ENCODE measurements at regions not wholly inside any gene's neighbourhood (a gene's known extent, or its start where the extent isn't known, plus 50 kb on each side); places are given as distances from the start of the nearest gene placed in this dataset.

DNA sequence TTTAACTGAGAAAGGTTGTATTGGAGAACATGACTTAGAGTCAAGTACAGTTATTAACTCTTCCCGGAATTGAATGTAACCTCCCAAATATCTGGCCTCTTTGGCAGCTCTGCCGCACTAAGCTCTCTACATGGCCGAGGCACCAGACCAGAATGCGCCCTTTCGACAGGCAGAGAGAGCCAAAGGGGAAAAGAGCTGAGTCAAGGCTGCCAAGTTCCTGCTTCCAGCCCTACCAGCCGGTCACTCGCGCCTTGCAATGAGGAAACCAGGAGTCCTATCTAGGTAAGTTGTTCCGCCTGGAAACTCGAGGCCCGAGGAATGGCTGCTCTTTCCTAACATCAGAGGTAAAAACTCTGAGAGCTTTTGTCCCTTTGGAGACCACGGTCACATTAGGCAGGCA is 172.2 kb downstream of the BRMS1L start:
- Histone ChIP-seq H3K4me3 (no peak overlapping the region), H3K27ac (replicated peaks in 1 of 4) (no peak overlapping the region), H3K36me3 (no peaks in the 10 kb centered on the region), H3K9me3 (no peaks in the 10 kb centered on the region), H3K4me1 (no peaks in the 10 kb centered on the region), H3K27me3 (peaks cover 0 to 6% (median 0%) of the 10 kb centered on the region in 4 donors)
- DNase-seq (ENCODE audit: extremely low spot score), result no peak
- intact Hi-C loops (cut with DNase I), result no loop called here
- no peak for TF ChIP-seq POLR2A (IDR thresholded peaks at IDR 0.05; ENCODE audit: low read depth)
- TF ChIP-seq EP300 (IDR thresholded peaks at IDR 0.05), result no peak
- TF ChIP-seq, protein P1, sequence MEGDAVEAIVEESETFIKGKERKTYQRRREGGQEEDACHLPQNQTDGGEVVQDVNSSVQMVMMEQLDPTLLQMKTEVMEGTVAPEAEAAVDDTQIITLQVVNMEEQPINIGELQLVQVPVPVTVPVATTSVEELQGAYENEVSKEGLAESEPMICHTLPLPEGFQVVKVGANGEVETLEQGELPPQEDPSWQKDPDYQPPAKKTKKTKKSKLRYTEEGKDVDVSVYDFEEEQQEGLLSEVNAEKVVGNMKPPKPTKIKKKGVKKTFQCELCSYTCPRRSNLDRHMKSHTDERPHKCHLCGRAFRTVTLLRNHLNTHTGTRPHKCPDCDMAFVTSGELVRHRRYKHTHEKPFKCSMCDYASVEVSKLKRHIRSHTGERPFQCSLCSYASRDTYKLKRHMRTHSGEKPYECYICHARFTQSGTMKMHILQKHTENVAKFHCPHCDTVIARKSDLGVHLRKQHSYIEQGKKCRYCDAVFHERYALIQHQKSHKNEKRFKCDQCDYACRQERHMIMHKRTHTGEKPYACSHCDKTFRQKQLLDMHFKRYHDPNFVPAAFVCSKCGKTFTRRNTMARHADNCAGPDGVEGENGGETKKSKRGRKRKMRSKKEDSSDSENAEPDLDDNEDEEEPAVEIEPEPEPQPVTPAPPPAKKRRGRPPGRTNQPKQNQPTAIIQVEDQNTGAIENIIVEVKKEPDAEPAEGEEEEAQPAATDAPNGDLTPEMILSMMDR (IDR thresholded peaks at IDR 0.05), result no peak
- no peak for TF ChIP-seq POLR2AphosphoS5 (IDR thresholded peaks at IDR 0.05)
- 93% methylated on average over 12 of the region's 12 CpGs for WGBS

DNA sequence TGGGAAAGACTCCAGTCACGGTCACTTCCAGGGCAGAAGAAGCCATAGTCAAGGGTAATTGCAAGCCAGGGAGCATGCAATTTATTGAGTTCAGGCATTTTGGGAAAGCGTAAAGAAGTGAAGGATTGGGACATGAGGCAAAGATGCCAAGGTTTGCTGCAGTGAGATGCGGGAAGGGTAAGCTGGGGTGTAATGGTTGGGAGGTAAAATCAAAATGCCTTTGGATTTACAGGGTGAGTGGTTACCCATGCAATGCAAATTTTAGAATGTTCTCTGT is 167.5 kb downstream of the BRMS1L start:
- no peaks in the 10 kb centered on the region for H3K9me3 ChIP-seq
- TF ChIP-seq, protein P1 (IDR thresholded peaks at IDR 0.05), result no peak
- TF ChIP-seq POLR2A (IDR thresholded peaks at IDR 0.05; ENCODE audit: low read depth) (no peak), EP300 (IDR thresholded peaks at IDR 0.05) (no peak), POLR2AphosphoS5 (IDR thresholded peaks at IDR 0.05) (no peak)
- H3K27me3 ChIP-seq, result peaks cover 0 to 5% (median 0%) of the 10 kb centered on the region in 4 donors
- no peaks in the 10 kb centered on the region for H3K4me1 ChIP-seq
- 86% methylated on average over 3 of the region's 3 CpGs for WGBS
- H3K36me3 ChIP-seq, result no peaks in the 10 kb centered on the region
- no peak overlapping the region for H3K4me3 ChIP-seq
- intact Hi-C loops (cut with DNase I), result no loop called here
- no peak overlapping the region for H3K27ac ChIP-seq (replicated peaks in 1 of 4)
- DNase-seq (ENCODE audit: extremely low spot score), result peak; percentile 53

DNA sequence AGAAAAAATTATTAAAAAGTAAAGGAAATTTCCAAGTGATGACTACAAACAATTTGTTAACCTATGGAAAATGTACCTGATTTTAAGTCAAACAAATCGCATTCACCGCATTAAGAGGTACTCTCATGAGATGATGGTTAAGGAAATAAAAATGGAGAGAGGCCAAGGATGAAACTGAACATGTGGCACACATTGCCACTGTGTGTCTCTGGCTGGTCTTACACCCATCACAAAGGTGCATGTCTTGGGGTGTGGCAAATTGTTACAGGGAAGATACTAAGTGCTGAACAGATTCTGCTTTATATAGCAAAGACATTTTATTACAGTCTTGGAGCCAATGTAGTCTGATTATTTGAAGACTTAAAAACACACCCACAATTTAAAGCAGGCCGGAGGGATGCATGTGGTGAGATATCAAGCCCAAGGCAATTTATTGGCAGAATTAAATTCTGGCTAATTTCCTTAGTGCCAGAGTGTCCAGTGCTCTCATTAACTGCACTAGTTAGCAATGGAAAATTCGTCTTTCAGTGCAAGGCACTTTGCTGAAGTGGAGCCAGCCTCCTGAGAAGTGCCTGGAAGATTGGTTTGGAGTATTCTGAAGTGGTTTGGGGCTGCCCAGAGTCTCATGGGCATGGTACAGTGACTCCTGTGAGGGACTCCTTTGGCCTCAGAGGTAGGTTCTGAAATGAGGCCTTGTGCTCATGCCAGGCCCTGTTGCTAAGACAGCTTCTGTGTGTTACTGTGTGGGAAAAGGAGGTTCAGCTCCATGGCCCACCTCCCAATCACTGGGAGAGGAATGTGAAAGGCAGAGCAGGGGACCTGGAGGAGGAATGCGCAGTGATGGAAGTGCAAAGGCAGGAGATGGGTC is 166.9 kb downstream of the BRMS1L start:
- Histone ChIP-seq H3K9me3 (no peaks in the 10 kb centered on the region), H3K4me1 (no peaks in the 10 kb centered on the region), H3K27ac (replicated peaks in 1 of 4) (no peak overlapping the region), H3K36me3 (no peaks in the 10 kb centered on the region), H3K27me3 (no peaks in the 10 kb centered on the region), H3K4me3 (no peak overlapping the region)
- DNase-seq (ENCODE audit: extremely low spot score), result peak; percentile 64
- intact Hi-C loops (cut with DNase I), result no loop called here
- 85% methylated on average over 5 of the region's 5 CpGs for WGBS
- TF ChIP-seq POLR2A (IDR thresholded peaks at IDR 0.05; ENCODE audit: low read depth), result no peak
- TF ChIP-seq, protein P1 (IDR thresholded peaks at IDR 0.05), result no peak
- no peak for TF ChIP-seq EP300 (IDR thresholded peaks at IDR 0.05)
- TF ChIP-seq POLR2AphosphoS5 (IDR thresholded peaks at IDR 0.05), result no peak

DNA sequence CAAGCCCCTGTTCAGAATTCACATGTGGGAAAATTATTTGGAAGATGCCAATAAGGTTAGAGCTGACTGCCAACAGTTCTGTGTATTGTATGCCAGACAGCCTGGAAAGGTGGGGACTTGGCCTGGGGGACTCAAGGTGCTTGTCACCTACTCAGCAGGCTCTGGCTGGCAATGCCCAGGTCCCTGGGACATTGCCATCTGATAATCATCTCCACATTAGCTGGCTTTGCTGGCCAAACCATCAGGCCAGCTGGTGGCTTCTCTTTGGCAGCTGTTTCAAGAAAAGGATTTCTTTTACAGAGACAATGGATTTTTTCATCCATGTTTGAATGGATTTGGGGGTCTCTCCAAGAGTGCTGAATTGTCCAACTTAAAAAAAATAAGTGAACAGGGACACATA is 165.2 kb downstream of the BRMS1L start:
- Histone ChIP-seq H3K4me1 (no peaks in the 10 kb centered on the region), H3K4me3 (no peak overlapping the region), H3K9me3 (no peaks in the 10 kb centered on the region), H3K27me3 (no peaks in the 10 kb centered on the region), H3K27ac (replicated peaks in 1 of 4) (no peak overlapping the region), H3K36me3 (no peaks in the 10 kb centered on the region)
- intact Hi-C loops (cut with DNase I), result no loop called here
- peak; percentile 60 for DNase-seq (ENCODE audit: extremely low spot score)
- TF ChIP-seq, protein P1 (IDR thresholded peaks at IDR 0.05), result no peak
- no peak for TF ChIP-seq POLR2A (IDR thresholded peaks at IDR 0.05; ENCODE audit: low read depth)
- no peak for TF ChIP-seq POLR2AphosphoS5 (IDR thresholded peaks at IDR 0.05)
- no peak for TF ChIP-seq EP300 (IDR thresholded peaks at IDR 0.05)

DNA sequence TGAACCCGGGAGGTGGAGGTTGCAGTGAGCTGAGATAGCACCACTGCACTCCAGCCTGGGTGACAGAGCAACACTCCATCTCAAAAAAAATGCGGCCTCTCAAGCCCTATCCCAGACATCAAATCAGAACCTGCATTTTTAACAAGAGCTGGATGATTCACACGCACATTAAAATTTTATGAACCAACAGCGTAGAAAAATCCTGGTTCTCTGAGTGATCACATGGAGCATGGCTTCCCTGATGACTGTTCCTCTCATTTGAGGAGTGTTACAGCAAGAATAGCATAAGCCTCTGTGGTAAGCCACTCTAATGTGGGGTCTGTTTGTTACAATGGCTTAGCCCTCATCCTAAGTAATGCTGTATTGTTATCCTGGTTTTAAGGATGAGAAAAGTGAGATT is 163.6 kb downstream of the BRMS1L start:
- Histone ChIP-seq H3K4me1 (no peaks in the 10 kb centered on the region), H3K36me3 (no peaks in the 10 kb centered on the region), H3K9me3 (no peaks in the 10 kb centered on the region), H3K27ac (replicated peaks in 1 of 4) (no peak overlapping the region), H3K4me3 (no peak overlapping the region), H3K27me3 (no peaks in the 10 kb centered on the region)
- 93% methylated on average over 4 of the region's 4 CpGs for WGBS
- intact Hi-C loops (cut with DNase I), result no loop called here
- TF ChIP-seq POLR2A (IDR thresholded peaks at IDR 0.05; ENCODE audit: low read depth), result no peak
- no peak for TF ChIP-seq POLR2AphosphoS5 (IDR thresholded peaks at IDR 0.05)
- DNase-seq (ENCODE audit: extremely low spot score), result peak; percentile 70
